HepG2 (cell line): ENCODE measurements at regions not wholly inside any gene's neighbourhood (a gene's known extent, or its start where the extent isn't known, plus 50 kb on each side); places are given as distances from the start of the nearest gene placed in this dataset.

ENCODE experiments used
- EP300 ChIP-seq, 3 experiments: sonication (generic) in 1 of 3; formaldehyde crosslinking in 1 of 3; IDR thresholded peaks; 2 replicates each; pipeline versions ENCODE4 v1.5.1 to v1.6.1; 2011 to 2020; ENCODE audit warnings: low read depth in 2 of 3, low read length in 2 of 3, borderline replicate concordance in 1 of 3, improper control_type of control experiment in 1 of 3, mild to moderate bottlenecking in 1 of 3, missing genetic modification reagents in 1 of 3, moderate library complexity in 1 of 3
- TCF7 ChIP-seq: sonication (generic); IDR thresholded peaks from 2 replicates; pipeline ENCODE4 v1.6.1; 2016; ENCODE audit warnings: antibody characterized with exemption, low read depth
- TRIM24 ChIP-seq: sonication (generic); formaldehyde crosslinking; IDR thresholded peaks from 2 replicates; pipeline ENCODE4 v1.8.0; 2022; ENCODE audit warnings: mild to moderate bottlenecking, missing genetic modification reagents
- ZNF101 ChIP-seq: sonication (generic); formaldehyde crosslinking; IDR thresholded peaks from 2 replicates; pipeline ENCODE4 v1.4.0; 2020; ENCODE audit warnings: mild to moderate bottlenecking, low read depth, missing genetic modification reagents, borderline replicate concordance
- ZNF724P ChIP-seq: sonication (generic); formaldehyde crosslinking; IDR thresholded peaks from 2 replicates; pipeline ENCODE4 v1.8.0; 2022; ENCODE audit warnings: missing genetic modification reagents, borderline replicate concordance
- TF ChIP-seq, protein P1 (sequence below): sonication (generic); formaldehyde crosslinking; IDR thresholded peaks from 2 replicates; pipeline ENCODE4 v1.5.0; 2020; ENCODE audit warnings: mild to moderate bottlenecking, missing genetic modification reagents, moderate library complexity

DNA sequence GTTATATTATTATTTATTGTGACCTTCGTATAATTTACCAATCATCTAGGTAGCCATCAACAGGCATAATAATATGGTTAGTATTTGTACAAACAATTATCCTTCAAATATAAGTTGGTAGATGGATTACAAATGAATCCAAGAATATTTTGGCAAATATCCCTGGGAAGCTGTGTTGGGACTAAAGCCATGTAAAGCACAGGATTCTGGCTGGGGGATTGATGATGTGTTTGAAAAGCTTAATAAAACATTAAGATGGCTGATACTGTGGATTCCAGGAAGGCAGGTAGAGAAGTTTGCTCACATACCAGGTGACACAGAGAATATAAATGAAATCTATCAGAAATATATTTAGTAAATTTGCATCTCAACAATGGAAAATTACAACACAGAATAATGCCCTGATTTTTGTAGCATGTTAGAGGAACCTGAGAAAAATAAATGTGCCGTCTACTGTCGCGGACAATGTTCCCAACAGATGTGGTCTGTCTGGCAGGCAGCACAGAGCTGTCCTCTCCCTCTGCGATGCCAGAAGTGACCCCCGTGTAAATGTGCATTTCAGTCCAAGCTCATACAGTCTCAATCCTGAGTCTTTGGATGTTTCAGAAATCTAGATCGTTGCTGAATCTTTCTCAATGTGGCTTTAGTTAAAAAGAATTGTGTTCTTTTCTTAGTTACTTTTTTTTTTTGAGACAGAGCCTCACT is 125.0 kb downstream of the TEX36 start:
- TF ChIP-seq ZNF724P (CRISPR knock-in tag) = no peak
- no peak for TF ChIP-seq TCF7
- no peak for TF ChIP-seq TRIM24 (CRISPR knock-in tag)
- TF ChIP-seq, protein P1, sequence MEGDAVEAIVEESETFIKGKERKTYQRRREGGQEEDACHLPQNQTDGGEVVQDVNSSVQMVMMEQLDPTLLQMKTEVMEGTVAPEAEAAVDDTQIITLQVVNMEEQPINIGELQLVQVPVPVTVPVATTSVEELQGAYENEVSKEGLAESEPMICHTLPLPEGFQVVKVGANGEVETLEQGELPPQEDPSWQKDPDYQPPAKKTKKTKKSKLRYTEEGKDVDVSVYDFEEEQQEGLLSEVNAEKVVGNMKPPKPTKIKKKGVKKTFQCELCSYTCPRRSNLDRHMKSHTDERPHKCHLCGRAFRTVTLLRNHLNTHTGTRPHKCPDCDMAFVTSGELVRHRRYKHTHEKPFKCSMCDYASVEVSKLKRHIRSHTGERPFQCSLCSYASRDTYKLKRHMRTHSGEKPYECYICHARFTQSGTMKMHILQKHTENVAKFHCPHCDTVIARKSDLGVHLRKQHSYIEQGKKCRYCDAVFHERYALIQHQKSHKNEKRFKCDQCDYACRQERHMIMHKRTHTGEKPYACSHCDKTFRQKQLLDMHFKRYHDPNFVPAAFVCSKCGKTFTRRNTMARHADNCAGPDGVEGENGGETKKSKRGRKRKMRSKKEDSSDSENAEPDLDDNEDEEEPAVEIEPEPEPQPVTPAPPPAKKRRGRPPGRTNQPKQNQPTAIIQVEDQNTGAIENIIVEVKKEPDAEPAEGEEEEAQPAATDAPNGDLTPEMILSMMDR (CRISPR knock-in tag) = no peak
- no peak for TF ChIP-seq ZNF101 (CRISPR knock-in tag)
- TF ChIP-seq EP300 (IDR thresholded peaks at IDR 0.05; ENCODE audit: low read depth in 2 of 2, low read length in 2 of 2) = no peak
- TF ChIP-seq EP300 (CRISPR knock-in tag; IDR thresholded peaks at IDR 0.05; ENCODE audit: borderline replicate concordance) = no peak
